Endothelial cell of umbilical vein (primary cell): ENCODE measurements at regions not wholly inside any gene's neighbourhood (a gene's known extent, or its start where the extent isn't known, plus 50 kb on each side); places are given as distances from the start of the nearest gene placed in this dataset.

Experiments
- BruUV-seq: library from RNA; stranded (reverse); fragments of 400-500 nt; replicated peaks from 2 replicates; lab custom pipeline; 2021; lab: Mats Ljungman, UMichigan
- CTCF ChIA-PET: fragments of 300-600, 350-600 bp; sonication (Branson Sonifier 250); formaldehyde crosslinking; loops from one replicate; lab custom pipeline; 2021; ENCODE audit warnings: antibody characterized with exemption, inconsistent platforms; lab: Charles Lee
- POLR2A ChIA-PET: fragments of 300-600, 350-600 bp; sonication (Branson Sonifier 250); formaldehyde crosslinking; loops from one replicate; lab custom pipeline; 2021; ENCODE audit warnings: antibody characterized with exemption, inconsistent platforms; lab: Charles Lee
- DNase-seq: peaks from one replicate; pipeline ENCODE4 v3.0.0-alpha.2; 2011; ENCODE audit warnings: low read depth, low spot score
- FAIRE-seq: peaks from 2 replicates; lab custom pipeline; 2011; peaks lifted over from hg19 to GRCh38; lab: Jason Lieb, UNC
- H2AFZ ChIP-seq: 2 replicates; pipeline ENCODE4 v1.6.0; 2012; ENCODE audit warnings: low read depth, low read length, control low read depth, inconsistent platforms
- H3K27ac ChIP-seq: 2 replicates; pipeline ENCODE4 v1.5.1; 2011; ENCODE audit warnings: low read depth, mild to moderate bottlenecking, control low read depth, low read length, moderate library complexity; ENCODE audit not compliant: insufficient read depth
- H3K27me3 ChIP-seq, 2 experiments: 2 replicates each; pipeline versions ENCODE4 v1.6.0 to v1.6.1; 2011; ENCODE audit warnings: low read length in 2 of 2, mixed read lengths in 1 of 2; ENCODE audit not compliant: control insufficient read depth in 2 of 2, insufficient read depth in 2 of 2
- H3K36me3 ChIP-seq, 2 experiments: 2 replicates in 1 of 2; 3 replicates in 1 of 2; pipeline ENCODE4 v1.5.1; 2011; ENCODE audit warnings: low read length in 2 of 2, mild to moderate bottlenecking in 1 of 2, moderate library complexity in 1 of 2; ENCODE audit not compliant: control insufficient read depth in 2 of 2, insufficient read depth in 2 of 2; ENCODE audit errors: extremely low read depth in 1 of 2
- H3K4me1 ChIP-seq: 3 replicates; pipeline ENCODE4 v1.5.1; 2011; ENCODE audit warnings: mild to moderate bottlenecking, low read length; ENCODE audit not compliant: control insufficient read depth, insufficient read depth; ENCODE audit errors: extremely low read depth
- H3K4me2 ChIP-seq: 2 replicates; pipeline ENCODE4 v1.6.1; 2011; ENCODE audit warnings: low read length, control low read depth, mixed read lengths; ENCODE audit not compliant: insufficient read depth
- H3K4me3 ChIP-seq, 3 experiments: fragments of 200-600 bp in 1 of 3; sonication (generic), shearing (Covaris generic) in 1 of 3; replicated peaks in 1 of 3; 2 replicates each; pipeline ENCODE4 v1.5.1; 2011 to 2016; ENCODE audit warnings: control low read depth in 3 of 3, low read length in 3 of 3, mild to moderate bottlenecking in 2 of 3, inconsistent platforms in 1 of 3, low read depth in 1 of 3, moderate library complexity in 1 of 3; ENCODE audit not compliant: insufficient read depth in 1 of 3
- H3K79me2 ChIP-seq: 2 replicates; pipeline ENCODE4 v1.6.0; 2012; ENCODE audit warnings: low read length, inconsistent platforms; ENCODE audit not compliant: control insufficient read depth, insufficient read depth
- H3K9ac ChIP-seq: replicated peaks from 2 replicates; pipeline ENCODE3; 2011; ENCODE audit warnings: low read length, control low read depth; ENCODE audit not compliant: insufficient read depth; ENCODE audit errors: extremely low read depth
- H3K9me1 ChIP-seq: replicated peaks from 3 replicates; pipeline ENCODE4 v1.6.0; 2011; ENCODE audit warnings: mild to moderate bottlenecking, low read length; ENCODE audit not compliant: control insufficient read depth, insufficient read depth; ENCODE audit errors: extremely low read depth
- H3K9me3 ChIP-seq: replicated peaks from 2 replicates; pipeline ENCODE4 v1.5.1; 2012; ENCODE audit warnings: low read length, inconsistent platforms; ENCODE audit not compliant: control insufficient read depth, insufficient read depth
- H4K20me1 ChIP-seq: replicated peaks from 2 replicates; pipeline ENCODE3; 2011; ENCODE audit warnings: mild to moderate bottlenecking, low read length; ENCODE audit not compliant: control insufficient read depth, insufficient read depth; ENCODE audit errors: extremely low read depth
- CTCF ChIP-seq, 2 donors: IDR thresholded peaks; 1 replicate in 1 of 2; 2 replicates in 1 of 2; pipeline ENCODE4 v1.5.1; 2011; ENCODE audit warnings: low read length in 2 of 2, mild to moderate bottlenecking in 2 of 2, moderate library complexity in 2 of 2, control low read depth in 1 of 2, inconsistent platforms in 1 of 2, low read depth in 1 of 2; ENCODE audit not compliant: insufficient read depth in 1 of 2; ENCODE audit errors: extremely low read depth in 1 of 2
- EZH2 ChIP-seq: IDR thresholded peaks from 2 replicates; pipeline ENCODE4 v1.6.1; 2012; ENCODE audit warnings: borderline replicate concordance, low read depth, mild to moderate bottlenecking, moderate library complexity, low read length, inconsistent platforms; ENCODE audit not compliant: severe bottlenecking
- FOS ChIP-seq: IDR thresholded peaks from 2 replicates; pipeline ENCODE4 v1.6.1; 2011; ENCODE audit warnings: mild to moderate bottlenecking, low read length, moderate library complexity, borderline replicate concordance; ENCODE audit not compliant: insufficient read depth
- GATA2 ChIP-seq: IDR thresholded peaks from 2 replicates; pipeline ENCODE4 v1.7.0; 2011; ENCODE audit warnings: low read depth, mild to moderate bottlenecking, moderate library complexity, mixed read lengths, low read length; ENCODE audit not compliant: insufficient read length, insufficient read depth
- JUN ChIP-seq: IDR thresholded peaks from 2 replicates; pipeline ENCODE4 v1.6.1; 2011; ENCODE audit warnings: borderline replicate concordance, low read depth; ENCODE audit not compliant: insufficient read length, insufficient read depth
- MAX ChIP-seq: IDR thresholded peaks from 2 replicates; pipeline ENCODE4 v1.6.1; 2011; ENCODE audit not compliant: insufficient read depth, insufficient read length
- MYC ChIP-seq: IDR thresholded peaks from one replicate; pipeline ENCODE4 v1.6.1; 2011; ENCODE audit warnings: mild to moderate bottlenecking, low read depth, low read length
- POLR2A ChIP-seq: IDR thresholded peaks from 2 replicates; pipeline ENCODE4 v1.6.1; 2012; ENCODE audit warnings: low read depth, mild to moderate bottlenecking, control low read depth, low read length
- POLR2AphosphoS5 ChIP-seq: IDR thresholded peaks from 2 replicates; pipeline ENCODE4 v1.6.1; 2012; ENCODE audit warnings: low read depth, mild to moderate bottlenecking, control low read depth, low read length, moderate library complexity; ENCODE audit not compliant: insufficient read depth
- dilution Hi-C: fragments of 300-500 bp; cut with MboI; formaldehyde crosslinking; loops from one replicate; pipeline ENCODE4 v1.15.0; 2019; ENCODE audit warnings: low sequenced_read_pairs; ENCODE audit not compliant: extremely low pct_ligation_motif_present
- intact Hi-C: fragments of 100-400 bp; cut with micrococcal nuclease; formaldehyde crosslinking; loops from one replicate; pipeline ENCODE4 v1.10.0; 2022

- no peak for DNase-seq
Measured at GRCh38 chr11:116110356-116110755, 606.1 kb upstream of the CADM1 start.

More at GRCh38 chr11:116110356-116110755, 606.1 kb upstream of the CADM1 start:
- Histone ChIP-seq H3K9me3 (no peaks in the 10 kb centered on the region), H3K79me2 (no peaks in the 10 kb centered on the region), H3K27ac (no peak overlapping the region), H3K9ac (no peak overlapping the region), H3K27me3 (no peaks in the 10 kb centered on the region), H3K4me1 (no peaks in the 10 kb centered on the region), H2AFZ (no peak overlapping the region), H3K4me2 (no peak overlapping the region), H3K36me3 (no peaks in the 10 kb centered on the region), H3K9me1 (no peaks in the 10 kb centered on the region), H3K4me3 (no peak overlapping the region), H4K20me1 (no peaks in the 10 kb centered on the region)
- no TSS peak for BruUV-seq
- no peak for FAIRE-seq
- CTCF ChIA-PET = no interaction called here
- intact Hi-C loops (no loop called here), dilution Hi-C loops (no loop called here)
- no peak for TF ChIP-seq POLR2AphosphoS5
- TF ChIP-seq CTCF (IDR thresholded peaks at IDR 0.05; ENCODE audit: extremely low read depth in 1 of 2, insufficient read depth in 1 of 2, low read depth in 1 of 2, low read length in 2 of 2) = no peak
- TF ChIP-seq POLR2A = no peak
- TF ChIP-seq MYC = no peak
- no peak for TF ChIP-seq MAX
- TF ChIP-seq JUN = no peak
- TF ChIP-seq FOS = no peak
- no peak for TF ChIP-seq GATA2
- no peak for TF ChIP-seq EZH2
- POLR2A ChIA-PET = no interaction called here
